Ascending aorta (tissue), 2 donors: ENCODE measurements at regions not wholly inside any gene's neighbourhood (a gene's known extent, or its start where the extent isn't known, plus 50 kb on each side); places are given as distances from the start of the nearest gene placed in this dataset.
"Not testable (repeated sequence)": the region's sequence is repeated elsewhere in the genome, so short reads cannot be mapped to it uniquely, and the experiment has no call there.

ENCODE experiments used
- DNase-seq, 2 donors: peaks; one replicate each; pipeline ENCODE4 v3.0.0-alpha.2; 2019; ENCODE audit warnings: low spot score in 2 of 2
- H3K27ac ChIP-seq, 2 donors: fragments of 200-600 bp; sonication (generic); one replicate each; pipeline ENCODE4 v1.5.1; 2016 to 2017; ENCODE audit warnings: mild to moderate bottlenecking in 1 of 2
- H3K27me3 ChIP-seq: fragments of 200-600 bp; sonication (generic); one replicate; pipeline ENCODE4 v1.5.1; 2017
- H3K36me3 ChIP-seq, 2 donors: fragments of 200-600 bp; sonication (generic); one replicate each; pipeline ENCODE4 v1.5.1; 2016
- H3K4me1 ChIP-seq, 2 donors: fragments of 200-600 bp; sonication (generic); one replicate each; pipeline ENCODE4 v1.5.1; 2016 to 2017; ENCODE audit warnings: mild to moderate bottlenecking in 1 of 2
- H3K4me3 ChIP-seq, 2 donors: fragments of 200-600 bp; sonication (generic); one replicate each; pipeline ENCODE4 v1.5.1; 2016 to 2017; ENCODE audit warnings: mild to moderate bottlenecking in 1 of 2
- H3K9me3 ChIP-seq, 2 donors: fragments of 200-600 bp; sonication (generic); one replicate each; pipeline ENCODE4 v1.5.1; 2016
- CTCF ChIP-seq, 3 experiments: fragments of 200-600 bp in 2 of 3; fragments of 450-650 bp in 1 of 3; sonication (generic) in 2 of 3; IDR thresholded peaks; one replicate each; pipeline ENCODE4 v1.5.1; 2016 to 2019; ENCODE audit warnings: antibody characterized with exemption in 3 of 3, mild to moderate bottlenecking in 1 of 3, moderate library complexity in 1 of 3
- intact Hi-C: fragments of 100-400 bp; cut with DNase I; formaldehyde crosslinking; loops from one replicate; pipeline ENCODE4 v1.15.1; 2023

GRCh38 chr10:11691319-11691755 is 50.8 kb upstream of the ECHDC3 start:
- intact Hi-C loops = no loop called here
- Histone ChIP-seq H3K27ac (no peak overlapping the region), H3K27me3 (no peaks in the 10 kb centered on the region), H3K36me3 (no peaks in the 10 kb centered on the region), H3K4me3 (no peak overlapping the region), H3K4me1 (no peaks in the 10 kb centered on the region), H3K9me3 (no peaks in the 10 kb centered on the region)
- DNase-seq = no peak
- no peak for TF ChIP-seq CTCF (IDR thresholded peaks at IDR 0.05)

GRCh38 chr10:11689945-11690736 is 52.0 kb upstream of the ECHDC3 start:
- DNase-seq = no peak
- no peak overlapping the region for H3K27ac ChIP-seq
- intact Hi-C loops = loop anchor here (5.0 kb wide), 1 partner anchor 78 kb away; the partner anchor contains the start of gene USP6NL
- no peaks in the 10 kb centered on the region for H3K27me3 ChIP-seq
- no peak for TF ChIP-seq CTCF (IDR thresholded peaks at IDR 0.05)
- peaks cover 0 to 3% of the 10 kb centered on the region in 2 donors for H3K4me1 ChIP-seq
- H3K36me3 ChIP-seq = no peaks in the 10 kb centered on the region
- H3K4me3 ChIP-seq = no peak overlapping the region
- H3K9me3 ChIP-seq = no peaks in the 10 kb centered on the region

GRCh38 chr10:11688448-11688795 is 53.8 kb upstream of the ECHDC3 start:
- not testable (repeated sequence) for H3K27me3 ChIP-seq, DNase-seq, H3K27ac ChIP-seq, H3K4me3 ChIP-seq, H3K4me1 ChIP-seq, H3K9me3 ChIP-seq, H3K36me3 ChIP-seq
- intact Hi-C loops = loop anchor here (5.0 kb wide), 1 partner anchor 76 kb away; the partner anchor contains the start of gene USP6NL

GRCh38 chr10:11687779-11688447 is 54.3 kb upstream of the ECHDC3 start:
- no peaks in the 10 kb centered on the region for H3K27me3 ChIP-seq
- H3K4me3 ChIP-seq = no peak overlapping the region
- H3K36me3 ChIP-seq = no peaks in the 10 kb centered on the region
- DNase-seq = no peak
- no peak for TF ChIP-seq CTCF (IDR thresholded peaks at IDR 0.05)
- H3K27ac ChIP-seq = no peak overlapping the region
- intact Hi-C loops = loop anchor here (5.0 kb wide), 1 partner anchor 76 kb away; the partner anchor contains the start of gene USP6NL
- no peaks in the 10 kb centered on the region for H3K9me3 ChIP-seq
- H3K4me1 ChIP-seq = peaks cover 2 to 6% of the 10 kb centered on the region in 2 donors

GRCh38 chr10:11687357-11687771 is 54.8 kb upstream of the ECHDC3 start:
- Histone ChIP-seq H3K36me3 (no peaks in the 10 kb centered on the region), H3K27ac (no peak overlapping the region), H3K4me3 (no peak overlapping the region), H3K27me3 (no peaks in the 10 kb centered on the region), H3K9me3 (no peaks in the 10 kb centered on the region), H3K4me1 (peaks cover 2 to 6% of the 10 kb centered on the region in 2 donors)
- intact Hi-C loops = loop anchor here (5.0 kb wide), 1 partner anchor 75 kb away; the partner anchor contains the start of gene USP6NL
- no peak for DNase-seq
- TF ChIP-seq CTCF (IDR thresholded peaks at IDR 0.05) = no peak

- H3K4me1 ChIP-seq = peaks cover 2 to 6% of the 10 kb centered on the region in 2 donors
- H3K9me3 ChIP-seq = no peaks in the 10 kb centered on the region
- no peaks in the 10 kb centered on the region for H3K36me3 ChIP-seq
- peak overlapping the region; percentile 43 to 55 for H3K4me3 ChIP-seq
- DNase-seq = peak; percentile 54 to 67
- intact Hi-C loops = loop anchor here (5.0 kb wide), 1 partner anchor 74 kb away; the partner anchor contains the start of gene USP6NL
- peak overlapping the region in 1 of 2 donors; percentile 62 for H3K27ac ChIP-seq
- no peaks in the 10 kb centered on the region for H3K27me3 ChIP-seq
- no peak for TF ChIP-seq CTCF (IDR thresholded peaks at IDR 0.05)
These were observed 56.4 kb upstream of the ECHDC3 start for GRCh38 chr10:11685787-11686218.
